ENCODE measurements at regions not wholly inside any gene's neighbourhood (a gene's known extent, or its start where the extent isn't known, plus 50 kb on each side); places are given as distances from the start of the nearest gene placed in this dataset.

- Histone ChIP-seq H3K4me3 (no peak overlapping the region), H3K27me3 (no peaks in the 10 kb centered on the region), H3K36me3 (no peaks in the 10 kb centered on the region), H3K27ac (no peak overlapping the region), H3K9me3 (no peaks in the 10 kb centered on the region), H3K4me1 (ENCODE audit: insufficient read depth) (no peaks in the 10 kb centered on the region)
- intact Hi-C loops (cut with DNase I): no loop called here
- 83 to 88% (median 84%) methylated on average over 6 of the region's 6 CpGs for WGBS, 3 donors
- TF ChIP-seq CTCF (IDR thresholded peaks at IDR 0.05) (no peak), EP300 (IDR thresholded peaks at IDR 0.05) (no peak), POLR2A (IDR thresholded peaks at IDR 0.05) (no peak)
- DNase-seq: no peak
These were observed 113.0 kb downstream of the EDN3 start for GRCh38 chr20:59413326-59413865.

DNA sequence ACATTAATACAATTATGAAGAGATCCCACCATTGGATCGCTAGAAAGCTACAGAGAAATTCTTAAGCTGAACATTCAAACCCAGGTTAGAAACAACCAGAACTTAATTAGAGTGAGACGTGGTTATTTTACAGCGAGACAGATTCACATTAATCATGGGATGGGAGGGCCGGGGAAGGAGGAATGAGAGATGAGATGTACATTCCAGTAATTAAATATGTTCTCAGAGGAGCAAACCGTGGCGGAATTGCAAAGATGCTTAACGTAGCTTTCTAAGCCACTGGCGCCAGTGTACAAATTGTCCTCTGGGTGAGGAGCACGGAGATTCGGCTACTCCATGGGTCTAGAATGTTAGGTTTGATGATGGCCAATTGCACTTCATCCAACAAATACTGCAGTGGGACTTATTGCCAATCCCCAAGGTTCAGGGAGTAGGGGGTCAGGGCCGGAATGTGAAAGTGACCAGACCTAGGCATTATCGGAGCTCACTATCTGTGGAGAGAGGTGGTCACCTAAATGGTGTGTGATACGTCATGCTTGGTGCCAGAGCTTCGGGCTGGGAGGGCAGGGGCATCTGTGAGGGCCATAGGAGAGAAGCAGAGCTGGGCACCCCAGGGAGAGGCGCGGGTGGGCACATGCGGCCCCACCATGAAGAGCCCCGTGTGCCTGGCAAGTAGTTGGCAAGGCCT, 114.7 kb downstream of the EDN3 start:
- H3K4me1 ChIP-seq (ENCODE audit: insufficient read depth): no peaks in the 10 kb centered on the region
- no peak for TF ChIP-seq CTCF (IDR thresholded peaks at IDR 0.05)
- no peaks in the 10 kb centered on the region for H3K27me3 ChIP-seq
- no peaks in the 10 kb centered on the region for H3K9me3 ChIP-seq
- no peak overlapping the region for H3K4me3 ChIP-seq
- DNase-seq: no peak
- no peaks in the 10 kb centered on the region for H3K36me3 ChIP-seq
- H3K27ac ChIP-seq: no peak overlapping the region
- intact Hi-C loops (cut with DNase I): no loop called here
- 60 to 64% (median 60%) methylated on average over 18 of the region's 18 CpGs for WGBS, 3 donors

- TF ChIP-seq POLR2A (IDR thresholded peaks at IDR 0.05) (no peak), EP300 (IDR thresholded peaks at IDR 0.05) (no peak), CTCF (IDR thresholded peaks at IDR 0.05) (no peak)
- H3K4me1 ChIP-seq (ENCODE audit: insufficient read depth): no peaks in the 10 kb centered on the region
- H3K4me3 ChIP-seq: no peak overlapping the region
- no peaks in the 10 kb centered on the region for H3K27me3 ChIP-seq
- no peaks in the 10 kb centered on the region for H3K36me3 ChIP-seq
- WGBS, 3 donors: 78 to 84% (median 84%) methylated on average over 5 of the region's 5 CpGs
- intact Hi-C loops (cut with DNase I): no loop called here
- no peaks in the 10 kb centered on the region for H3K9me3 ChIP-seq
- DNase-seq: no peak
- no peak overlapping the region for H3K27ac ChIP-seq
These were observed 116.5 kb downstream of the EDN3 start for GRCh38 chr20:59416916-59417315.

DNA sequence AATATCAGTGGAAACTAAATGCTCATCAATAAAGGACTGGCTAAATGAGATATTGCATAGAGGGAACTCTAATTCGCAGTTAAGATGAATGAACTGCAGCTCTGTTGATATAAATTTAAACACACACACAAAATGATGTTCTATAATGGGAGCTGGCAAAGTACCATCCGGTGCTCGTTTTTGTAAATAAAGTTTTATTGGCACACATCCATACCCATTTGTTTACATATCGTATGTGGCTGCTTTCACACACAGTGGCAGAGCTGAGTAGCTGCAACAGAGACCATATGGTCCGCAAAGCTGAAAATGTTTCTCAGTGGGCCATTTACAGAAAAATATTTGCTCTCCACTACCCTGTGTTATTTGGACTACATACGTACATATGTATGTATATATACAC, 120.7 kb downstream of the EDN3 start:
- H3K36me3 ChIP-seq: no peaks in the 10 kb centered on the region
- H3K9me3 ChIP-seq: no peaks in the 10 kb centered on the region
- 59 to 75% (median 71%) methylated on average over 6 of the region's 6 CpGs for WGBS, 3 donors
- H3K27me3 ChIP-seq: no peaks in the 10 kb centered on the region
- no peak overlapping the region for H3K4me3 ChIP-seq
- intact Hi-C loops (cut with DNase I): no loop called here
- DNase-seq: no peak
- H3K4me1 ChIP-seq (ENCODE audit: insufficient read depth): no peaks in the 10 kb centered on the region
- no peak overlapping the region for H3K27ac ChIP-seq
- no peak for TF ChIP-seq EP300 (IDR thresholded peaks at IDR 0.05)

DNA sequence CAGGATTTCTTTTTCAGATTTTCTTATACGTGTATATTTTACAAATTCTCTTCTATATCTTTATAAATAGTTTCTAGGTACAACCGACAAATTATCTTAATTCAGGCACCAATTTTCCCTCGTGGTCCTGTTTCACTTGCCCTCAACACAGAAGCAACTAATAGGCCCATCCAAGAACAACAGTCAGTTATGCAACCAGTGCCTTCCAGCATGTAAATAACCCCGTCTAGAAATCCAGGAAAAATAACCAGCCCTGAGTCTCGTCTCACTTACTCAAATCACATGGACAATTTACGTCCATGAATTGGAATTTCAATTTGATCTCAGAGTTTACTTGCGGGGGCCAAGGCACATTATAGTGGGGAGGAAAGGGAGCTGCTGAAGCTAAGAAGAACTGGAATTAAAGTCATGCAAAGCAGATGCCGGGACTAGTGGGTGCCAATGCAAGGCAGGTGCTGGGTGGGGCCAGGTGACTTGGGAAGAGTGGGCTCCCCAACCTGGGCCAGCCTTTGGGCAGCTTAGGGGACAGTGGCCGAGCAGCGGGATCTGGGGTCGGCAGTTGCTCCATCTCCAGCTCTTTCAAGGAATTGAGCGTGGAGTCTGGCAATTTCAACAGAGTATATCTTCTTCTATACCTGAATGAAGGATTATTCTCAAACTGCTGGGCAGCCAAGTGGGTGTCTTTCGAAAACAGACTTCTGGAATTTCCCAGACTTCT, 121.7 kb downstream of the EDN3 start:
- no peaks in the 10 kb centered on the region for H3K27me3 ChIP-seq
- no peaks in the 10 kb centered on the region for H3K4me1 ChIP-seq (ENCODE audit: insufficient read depth)
- 64 to 72% (median 70%) methylated on average over 13 of the region's 13 CpGs for WGBS, 3 donors
- DNase-seq: no peak
- H3K9me3 ChIP-seq: no peaks in the 10 kb centered on the region
- no peaks in the 10 kb centered on the region for H3K36me3 ChIP-seq
- no peak overlapping the region for H3K27ac ChIP-seq
- H3K4me3 ChIP-seq: no peak overlapping the region
- TF ChIP-seq EP300 (IDR thresholded peaks at IDR 0.05) (no peak), POLR2A (IDR thresholded peaks at IDR 0.05) (no peak), CTCF (IDR thresholded peaks at IDR 0.05) (no peak)
- intact Hi-C loops (cut with DNase I): no loop called here
